K562 (cell line): ENCODE measurements at regions not wholly inside any gene's neighbourhood (a gene's known extent, or its start where the extent isn't known, plus 50 kb on each side); places are given as distances from the start of the nearest gene placed in this dataset.

Experiments
- BRF1 ChIP-seq: IDR thresholded peaks from 3 replicates; pipeline ENCODE4 v1.6.1; 2011; ENCODE audit warnings: borderline replicate concordance, mild to moderate bottlenecking; ENCODE audit not compliant: insufficient read length; ENCODE audit errors: extremely low read depth
- DNMT1 ChIP-seq: fragments of 450-650 bp; IDR thresholded peaks from 2 replicates; pipeline ENCODE4 v1.6.1; 2016; ENCODE audit warnings: antibody characterized with exemption, mild to moderate bottlenecking
- EGR1 ChIP-seq: fragments of 450-650 bp; conservative IDR thresholded peaks from 2 replicates; pipeline ENCODE4 v1.6.1; 2017; ENCODE audit warnings: mild to moderate bottlenecking
- MYNN ChIP-seq, 2 experiments: sonication (generic); formaldehyde crosslinking in 1 of 2; IDR thresholded peaks; 2 replicates each; pipeline versions ENCODE4 v1.5.0 to v1.6.1; 2016 to 2020; ENCODE audit warnings: antibody characterized with exemption in 1 of 2, missing genetic modification reagents in 1 of 2
- NFXL1 ChIP-seq: fragments of 450-650 bp; formaldehyde crosslinking; IDR thresholded peaks from 2 replicates; pipeline ENCODE4 v1.4.0; 2021; ENCODE audit warnings: mild to moderate bottlenecking
- NONO ChIP-seq, 2 experiments: fragments of 200-400 bp in 1 of 2; fragments of 450-650 bp in 1 of 2; formaldehyde crosslinking in 1 of 2; IDR thresholded peaks; 2 replicates each; pipeline ENCODE4 v1.6.1; 2017; ENCODE audit warnings: low read depth in 2 of 2, mild to moderate bottlenecking in 2 of 2, moderate library complexity in 2 of 2, low read length in 1 of 2
- NRF1 ChIP-seq, 2 experiments: fragments of 450-650 bp; IDR thresholded peaks in 1 of 2; conservative IDR thresholded peaks in 1 of 2; 2 replicates each; pipeline ENCODE4 v1.6.1; 2014; ENCODE audit warnings: mild to moderate bottlenecking in 2 of 2
- SAP30 ChIP-seq: fragments of 200-600 bp; sonication (generic); IDR thresholded peaks from 2 replicates; pipeline ENCODE4 v1.6.1; 2012; ENCODE audit warnings: borderline replicate concordance, low read depth, mild to moderate bottlenecking, moderate library complexity, low read length, control low read depth, inconsistent platforms; ENCODE audit not compliant: insufficient read depth, poor library complexity, severe bottlenecking
- ZNF24 ChIP-seq: fragments of 450-650 bp; IDR thresholded peaks from 2 replicates; pipeline ENCODE4 v1.6.1; 2016
- ZNF274 ChIP-seq: IDR thresholded peaks from 2 replicates; pipeline ENCODE4 v1.6.1; 2011; ENCODE audit warnings: low read depth, mild to moderate bottlenecking, low read length, moderate library complexity, borderline replicate concordance
- ZNF785 ChIP-seq: fragments of 250-450 bp; sonication (Bioruptor Pico); IDR thresholded peaks from 2 replicates; pipeline ENCODE4 v1.4.0; 2020; ENCODE audit warnings: mild to moderate bottlenecking
- TF ChIP-seq, protein P1 (sequence below): fragments of 450-650 bp; IDR thresholded peaks from 2 replicates; pipeline ENCODE4 v1.6.1; 2014; ENCODE audit warnings: low read depth, mild to moderate bottlenecking, moderate library complexity, borderline replicate concordance
- TF ChIP-seq, protein P2 (sequence below), 3 experiments: IDR thresholded peaks in 2 of 3; conservative IDR thresholded peaks in 1 of 3; 2 replicates each; pipeline ENCODE4 v1.5.1; 2011 to 2012; ENCODE audit warnings: low read length in 3 of 3, mild to moderate bottlenecking in 3 of 3, control low read depth in 2 of 3, improper control_type of control experiment in 1 of 3, inconsistent platforms in 1 of 3, low read depth in 1 of 3, mixed read lengths in 1 of 3, moderate library complexity in 1 of 3; ENCODE audit not compliant: insufficient read depth in 2 of 3
- TF ChIP-seq, protein P3 (sequence below), 2 experiments: fragments of 450-650 bp; IDR thresholded peaks; 2 replicates each; pipeline ENCODE4 v1.6.1; 2016; ENCODE audit warnings: mild to moderate bottlenecking in 2 of 2, borderline replicate concordance in 1 of 2, low read depth in 1 of 2, moderate library complexity in 1 of 2

DNA sequence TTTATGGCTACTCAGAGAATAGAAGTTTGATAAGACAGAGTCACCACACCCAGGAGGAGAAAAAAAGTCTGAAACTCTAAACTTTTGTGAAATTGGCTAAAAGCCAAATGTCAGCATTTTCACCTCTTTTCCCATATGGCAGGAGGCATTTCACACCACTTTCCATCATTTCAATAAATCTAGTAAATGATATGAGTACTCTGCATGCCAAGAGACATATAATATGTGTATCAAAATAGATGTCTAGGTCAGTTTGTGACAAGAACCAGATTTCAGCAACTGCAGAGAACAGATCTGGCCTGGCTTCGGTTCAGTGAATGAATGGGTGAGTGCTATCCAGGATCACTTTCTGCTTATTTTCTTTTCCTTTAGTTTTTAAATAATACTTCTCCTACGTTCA is 470.8 kb downstream of the ENC1 start:
- TF ChIP-seq MYNN (IDR thresholded peaks at IDR 0.05) = no peak
- no peak for TF ChIP-seq MYNN (CRISPR knock-in tag; IDR thresholded peaks at IDR 0.05)
- TF ChIP-seq ZNF24 = no peak
- TF ChIP-seq BRF1 = no peak
- no peak for TF ChIP-seq SAP30
- TF ChIP-seq NFXL1 = no peak
- no peak for TF ChIP-seq ZNF274
- TF ChIP-seq ZNF785 = no peak
- TF ChIP-seq DNMT1 = no peak
- TF ChIP-seq, protein P1, sequence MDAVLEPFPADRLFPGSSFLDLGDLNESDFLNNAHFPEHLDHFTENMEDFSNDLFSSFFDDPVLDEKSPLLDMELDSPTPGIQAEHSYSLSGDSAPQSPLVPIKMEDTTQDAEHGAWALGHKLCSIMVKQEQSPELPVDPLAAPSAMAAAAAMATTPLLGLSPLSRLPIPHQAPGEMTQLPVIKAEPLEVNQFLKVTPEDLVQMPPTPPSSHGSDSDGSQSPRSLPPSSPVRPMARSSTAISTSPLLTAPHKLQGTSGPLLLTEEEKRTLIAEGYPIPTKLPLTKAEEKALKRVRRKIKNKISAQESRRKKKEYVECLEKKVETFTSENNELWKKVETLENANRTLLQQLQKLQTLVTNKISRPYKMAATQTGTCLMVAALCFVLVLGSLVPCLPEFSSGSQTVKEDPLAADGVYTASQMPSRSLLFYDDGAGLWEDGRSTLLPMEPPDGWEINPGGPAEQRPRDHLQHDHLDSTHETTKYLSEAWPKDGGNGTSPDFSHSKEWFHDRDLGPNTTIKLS = no peak
- TF ChIP-seq, protein P2, sequence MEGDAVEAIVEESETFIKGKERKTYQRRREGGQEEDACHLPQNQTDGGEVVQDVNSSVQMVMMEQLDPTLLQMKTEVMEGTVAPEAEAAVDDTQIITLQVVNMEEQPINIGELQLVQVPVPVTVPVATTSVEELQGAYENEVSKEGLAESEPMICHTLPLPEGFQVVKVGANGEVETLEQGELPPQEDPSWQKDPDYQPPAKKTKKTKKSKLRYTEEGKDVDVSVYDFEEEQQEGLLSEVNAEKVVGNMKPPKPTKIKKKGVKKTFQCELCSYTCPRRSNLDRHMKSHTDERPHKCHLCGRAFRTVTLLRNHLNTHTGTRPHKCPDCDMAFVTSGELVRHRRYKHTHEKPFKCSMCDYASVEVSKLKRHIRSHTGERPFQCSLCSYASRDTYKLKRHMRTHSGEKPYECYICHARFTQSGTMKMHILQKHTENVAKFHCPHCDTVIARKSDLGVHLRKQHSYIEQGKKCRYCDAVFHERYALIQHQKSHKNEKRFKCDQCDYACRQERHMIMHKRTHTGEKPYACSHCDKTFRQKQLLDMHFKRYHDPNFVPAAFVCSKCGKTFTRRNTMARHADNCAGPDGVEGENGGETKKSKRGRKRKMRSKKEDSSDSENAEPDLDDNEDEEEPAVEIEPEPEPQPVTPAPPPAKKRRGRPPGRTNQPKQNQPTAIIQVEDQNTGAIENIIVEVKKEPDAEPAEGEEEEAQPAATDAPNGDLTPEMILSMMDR (IDR thresholded peaks at IDR 0.05 in 2 of 3, conservative IDR thresholded peaks at IDR 0.05 in 1 of 3; ENCODE audit: insufficient read depth in 2 of 3, low read depth in 1 of 3, low read length in 3 of 3) = no peak
- no peak for TF ChIP-seq EGR1
- TF ChIP-seq NONO (IDR thresholded peaks at IDR 0.05; ENCODE audit: low read depth in 2 of 2, low read length in 1 of 2) = no peak
- no peak for TF ChIP-seq NRF1 (conservative IDR thresholded peaks at IDR 0.05 in 1 of 2, IDR thresholded peaks at IDR 0.05 in 1 of 2)
- TF ChIP-seq, protein P3, sequence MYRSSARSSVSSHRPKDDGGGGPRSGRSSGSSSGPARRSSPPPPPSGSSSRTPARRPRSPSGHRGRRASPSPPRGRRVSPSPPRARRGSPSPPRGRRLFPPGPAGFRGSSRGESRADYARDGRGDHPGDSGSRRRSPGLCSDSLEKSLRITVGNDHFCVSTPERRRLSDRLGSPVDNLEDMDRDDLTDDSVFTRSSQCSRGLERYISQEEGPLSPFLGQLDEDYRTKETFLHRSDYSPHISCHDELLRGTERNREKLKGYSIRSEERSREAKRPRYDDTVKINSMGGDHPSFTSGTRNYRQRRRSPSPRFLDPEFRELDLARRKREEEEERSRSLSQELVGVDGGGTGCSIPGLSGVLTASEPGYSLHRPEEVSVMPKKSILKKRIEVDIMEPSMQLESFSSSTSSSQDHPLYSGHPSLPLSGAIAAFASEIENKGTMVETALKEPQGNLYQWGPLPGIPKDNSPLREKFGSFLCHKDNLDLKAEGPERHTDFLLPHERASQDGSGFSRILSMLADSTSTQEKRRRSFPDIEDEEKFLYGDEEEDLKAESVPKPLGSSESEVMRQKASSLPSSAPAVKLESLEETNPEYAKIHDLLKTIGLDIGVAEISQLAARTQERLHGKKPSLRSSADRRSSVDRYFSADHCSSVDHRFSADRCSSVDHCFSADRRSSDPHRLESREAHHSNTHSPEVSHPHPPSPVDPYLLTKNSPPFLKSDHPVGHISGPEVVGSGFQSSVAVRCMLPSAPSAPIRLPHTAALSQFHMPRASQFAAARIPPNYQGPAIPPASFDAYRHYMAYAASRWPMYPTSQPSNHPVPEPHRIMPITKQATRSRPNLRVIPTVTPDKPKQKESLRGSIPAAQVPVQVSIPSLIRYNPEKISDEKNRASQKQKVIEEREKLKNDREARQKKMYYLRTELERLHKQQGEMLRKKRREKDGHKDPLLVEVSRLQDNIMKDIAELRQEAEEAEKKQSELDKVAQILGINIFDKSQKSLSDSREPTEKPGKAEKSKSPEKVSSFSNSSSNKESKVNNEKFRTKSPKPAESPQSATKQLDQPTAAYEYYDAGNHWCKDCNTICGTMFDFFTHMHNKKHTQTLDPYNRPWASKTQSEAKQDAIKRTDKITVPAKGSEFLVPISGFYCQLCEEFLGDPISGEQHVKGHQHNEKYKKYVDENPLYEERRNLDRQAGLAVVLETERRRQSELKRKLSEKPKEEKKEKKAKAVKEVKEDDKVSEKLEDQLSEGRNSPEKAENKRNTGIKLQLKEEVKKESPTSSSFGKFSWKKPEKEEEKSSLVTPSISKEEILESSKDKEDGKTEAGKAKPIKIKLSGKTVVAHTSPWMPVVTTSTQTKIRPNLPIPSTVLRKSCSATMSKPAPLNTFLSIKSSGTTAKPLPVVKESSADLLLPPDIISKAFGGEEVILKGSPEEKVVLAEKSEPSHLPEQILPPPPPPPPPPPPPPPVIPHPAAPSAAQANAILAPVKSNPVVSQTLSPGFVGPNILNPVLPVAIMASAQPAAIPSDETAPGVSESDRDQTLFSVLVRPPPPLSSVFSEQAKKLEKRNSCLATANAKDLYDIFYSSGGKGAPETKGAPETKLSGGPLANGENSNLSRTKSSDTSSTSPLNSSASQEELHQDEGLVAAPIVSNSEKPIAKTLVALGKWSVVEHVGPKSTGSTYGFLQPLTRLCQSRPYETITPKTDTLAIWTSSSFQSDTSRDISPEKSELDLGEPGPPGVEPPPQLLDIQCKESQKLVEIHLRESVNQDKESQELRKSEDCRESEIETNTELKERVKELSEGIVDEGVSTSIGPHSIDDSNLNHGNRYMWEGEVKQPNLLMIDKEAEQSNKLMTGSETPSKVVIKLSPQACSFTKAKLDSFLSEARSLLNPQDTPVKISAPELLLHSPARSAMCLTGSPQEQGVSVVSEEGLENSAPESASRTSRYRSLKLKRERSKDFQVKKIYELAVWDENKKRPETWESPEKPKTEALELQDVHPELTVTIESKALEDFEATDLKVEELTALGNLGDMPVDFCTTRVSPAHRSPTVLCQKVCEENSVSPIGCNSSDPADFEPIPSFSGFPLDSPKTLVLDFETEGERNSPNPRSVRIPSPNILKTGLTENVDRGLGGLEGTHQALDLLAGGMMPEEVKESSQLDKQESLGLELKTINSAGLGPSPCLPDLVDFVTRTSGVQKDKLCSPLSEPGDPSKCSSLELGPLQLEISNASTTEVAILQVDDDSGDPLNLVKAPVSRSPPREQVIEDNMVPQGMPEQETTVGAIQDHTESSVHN (IDR thresholded peaks at IDR 0.05; ENCODE audit: borderline replicate concordance in 1 of 2, low read depth in 1 of 2) = no peak
